ENCODE measurements at regions not wholly inside any gene's neighbourhood (a gene's known extent, or its start where the extent isn't known, plus 50 kb on each side); places are given as distances from the start of the nearest gene placed in this dataset.

DNA sequence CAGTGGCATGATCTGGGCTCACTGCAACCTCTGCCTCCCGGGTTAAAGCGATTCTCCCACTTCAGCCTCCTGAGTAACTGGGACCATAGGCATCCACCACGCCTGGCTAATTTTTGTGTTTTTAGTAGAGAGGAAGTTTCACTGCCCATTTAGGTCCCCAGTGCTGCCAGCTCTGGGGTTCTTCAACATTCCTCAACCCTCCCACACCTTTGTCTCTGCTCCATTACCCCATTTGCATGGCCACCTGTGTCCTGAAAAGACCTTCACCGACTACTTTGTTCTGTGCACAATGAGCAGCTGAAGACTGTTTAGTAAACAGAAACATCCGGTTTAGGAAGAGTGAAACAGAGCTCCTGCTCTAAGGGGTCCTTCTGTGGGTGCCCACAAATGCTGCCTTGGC is 92.0 kb downstream of the FAM43A start:
- no peak overlapping the region for H3K27ac ChIP-seq (ENCODE audit: low read length)
- H2AFZ ChIP-seq (ENCODE audit: low read length), result no peak overlapping the region
- no peaks in the 10 kb centered on the region for H3K9me2 ChIP-seq (replicated peaks; ENCODE audit: insufficient read depth, low read length)
- TF ChIP-seq EZH2 (optimal IDR thresholded peaks at IDR 0.05; ENCODE audit: low read depth, low read length) (no peak), EZH2phosphoT487 (IDR thresholded peaks at IDR 0.05; ENCODE audit: low read length) (no peak)
- TF ChIP-seq, protein P1, sequence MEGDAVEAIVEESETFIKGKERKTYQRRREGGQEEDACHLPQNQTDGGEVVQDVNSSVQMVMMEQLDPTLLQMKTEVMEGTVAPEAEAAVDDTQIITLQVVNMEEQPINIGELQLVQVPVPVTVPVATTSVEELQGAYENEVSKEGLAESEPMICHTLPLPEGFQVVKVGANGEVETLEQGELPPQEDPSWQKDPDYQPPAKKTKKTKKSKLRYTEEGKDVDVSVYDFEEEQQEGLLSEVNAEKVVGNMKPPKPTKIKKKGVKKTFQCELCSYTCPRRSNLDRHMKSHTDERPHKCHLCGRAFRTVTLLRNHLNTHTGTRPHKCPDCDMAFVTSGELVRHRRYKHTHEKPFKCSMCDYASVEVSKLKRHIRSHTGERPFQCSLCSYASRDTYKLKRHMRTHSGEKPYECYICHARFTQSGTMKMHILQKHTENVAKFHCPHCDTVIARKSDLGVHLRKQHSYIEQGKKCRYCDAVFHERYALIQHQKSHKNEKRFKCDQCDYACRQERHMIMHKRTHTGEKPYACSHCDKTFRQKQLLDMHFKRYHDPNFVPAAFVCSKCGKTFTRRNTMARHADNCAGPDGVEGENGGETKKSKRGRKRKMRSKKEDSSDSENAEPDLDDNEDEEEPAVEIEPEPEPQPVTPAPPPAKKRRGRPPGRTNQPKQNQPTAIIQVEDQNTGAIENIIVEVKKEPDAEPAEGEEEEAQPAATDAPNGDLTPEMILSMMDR (IDR thresholded peaks at IDR 0.05; ENCODE audit: low read length), result no peak
- H4K20me1 ChIP-seq (ENCODE audit: insufficient read depth, low read length), result no peaks in the 10 kb centered on the region
- H3K9me3 ChIP-seq (replicated peaks; ENCODE audit: insufficient read depth, low read length), result no peaks in the 10 kb centered on the region
- H3K4me3 ChIP-seq (ENCODE audit: low read length), result no peak overlapping the region
- H3K36me3 ChIP-seq (replicated peaks; ENCODE audit: insufficient read depth, low read length), result no peaks in the 10 kb centered on the region
- no peaks in the 10 kb centered on the region for H3K4me1 ChIP-seq (ENCODE audit: low read length)
- H3F3A ChIP-seq (ENCODE audit: insufficient read depth, low read length), result no peaks in the 10 kb centered on the region
- H3K79me2 ChIP-seq (ENCODE audit: low read length), result no peaks in the 10 kb centered on the region
- H3K4me2 ChIP-seq (ENCODE audit: low read depth, low read length), result no peak overlapping the region
- no peaks in the 10 kb centered on the region for H3K27me3 ChIP-seq (replicated peaks; ENCODE audit: insufficient read depth, low read length)
- H3K9ac ChIP-seq (ENCODE audit: low read length), result no peak overlapping the region
- DNase-seq, result peak; percentile 20

- Histone ChIP-seq H3K79me2 (ENCODE audit: low read length) (no peaks in the 10 kb centered on the region), H3K4me1 (ENCODE audit: low read length) (no peaks in the 10 kb centered on the region), H3K9ac (ENCODE audit: low read length) (no peak overlapping the region), H3K4me3 (ENCODE audit: low read length) (no peak overlapping the region), H3K4me2 (ENCODE audit: low read depth, low read length) (no peak overlapping the region), H3F3A (ENCODE audit: insufficient read depth, low read length) (no peaks in the 10 kb centered on the region), H3K27me3 (replicated peaks; ENCODE audit: insufficient read depth, low read length) (no peaks in the 10 kb centered on the region), H3K9me3 (replicated peaks; ENCODE audit: insufficient read depth, low read length) (no peaks in the 10 kb centered on the region), H3K27ac (ENCODE audit: low read length) (no peak overlapping the region), H3K9me2 (replicated peaks; ENCODE audit: insufficient read depth, low read length) (no peaks in the 10 kb centered on the region), H3K36me3 (replicated peaks; ENCODE audit: insufficient read depth, low read length) (no peaks in the 10 kb centered on the region), H4K20me1 (ENCODE audit: insufficient read depth, low read length) (no peaks in the 10 kb centered on the region), H2AFZ (ENCODE audit: low read length) (no peak overlapping the region)
- TF ChIP-seq, protein P1 (IDR thresholded peaks at IDR 0.05; ENCODE audit: low read length), result no peak
- no peak for TF ChIP-seq EZH2 (optimal IDR thresholded peaks at IDR 0.05; ENCODE audit: low read depth, low read length)
- TF ChIP-seq EZH2phosphoT487 (IDR thresholded peaks at IDR 0.05; ENCODE audit: low read length), result no peak
- no peak for DNase-seq
Measured at GRCh38 chr3:194779729-194780224, 94.1 kb downstream of the FAM43A start.

DNA sequence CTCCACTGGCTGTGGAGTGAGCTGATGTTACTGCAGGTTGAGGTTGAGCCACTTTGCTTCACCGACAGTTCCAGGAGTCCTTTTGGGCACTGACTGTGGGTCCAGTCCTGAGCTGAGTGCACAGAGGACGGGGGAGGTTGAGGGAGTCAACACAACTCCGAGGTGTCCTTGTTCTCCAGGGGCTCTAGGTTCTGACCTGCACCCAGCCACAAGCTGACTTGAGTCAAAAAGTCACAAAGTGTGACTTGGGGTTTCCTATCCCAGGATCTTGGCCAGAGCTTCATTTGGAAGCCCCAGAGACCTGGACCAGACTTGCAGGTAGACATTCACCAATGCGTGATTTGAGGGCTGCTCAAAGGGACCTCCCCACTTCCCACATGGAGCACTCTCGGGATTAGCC is 95.0 kb downstream of the FAM43A start:
- H3K36me3 ChIP-seq (replicated peaks; ENCODE audit: insufficient read depth, low read length), result no peaks in the 10 kb centered on the region
- H3K27ac ChIP-seq (ENCODE audit: low read length), result no peak overlapping the region
- no peaks in the 10 kb centered on the region for H3K9me3 ChIP-seq (replicated peaks; ENCODE audit: insufficient read depth, low read length)
- no peak overlapping the region for H2AFZ ChIP-seq (ENCODE audit: low read length)
- H3F3A ChIP-seq (ENCODE audit: insufficient read depth, low read length), result no peaks in the 10 kb centered on the region
- no peak for TF ChIP-seq EZH2 (optimal IDR thresholded peaks at IDR 0.05; ENCODE audit: low read depth, low read length)
- TF ChIP-seq EZH2phosphoT487 (IDR thresholded peaks at IDR 0.05; ENCODE audit: low read length), result no peak
- TF ChIP-seq, protein P1 (IDR thresholded peaks at IDR 0.05; ENCODE audit: low read length), result no peak
- no peak for DNase-seq
- H3K79me2 ChIP-seq (ENCODE audit: low read length), result no peaks in the 10 kb centered on the region
- H3K4me3 ChIP-seq (ENCODE audit: low read length), result no peak overlapping the region
- no peaks in the 10 kb centered on the region for H3K9me2 ChIP-seq (replicated peaks; ENCODE audit: insufficient read depth, low read length)
- no peaks in the 10 kb centered on the region for H4K20me1 ChIP-seq (ENCODE audit: insufficient read depth, low read length)
- no peak overlapping the region for H3K9ac ChIP-seq (ENCODE audit: low read length)
- H3K4me2 ChIP-seq (ENCODE audit: low read depth, low read length), result no peak overlapping the region
- H3K27me3 ChIP-seq (replicated peaks; ENCODE audit: insufficient read depth, low read length), result no peaks in the 10 kb centered on the region
- no peaks in the 10 kb centered on the region for H3K4me1 ChIP-seq (ENCODE audit: low read length)

Measured in MM.1S (cell line).